IPS-15b (cell line): ENCODE measurements at regions not wholly inside any gene's neighbourhood (a gene's known extent, or its start where the extent isn't known, plus 50 kb on each side); places are given as distances from the start of the nearest gene placed in this dataset.
"Not testable (repeated sequence)": the region's sequence is repeated elsewhere in the genome, so short reads cannot be mapped to it uniquely, and the experiment has no call there.

Source experiments
- H3K27me3 ChIP-seq: one replicate; pipeline ENCODE4 v1.6.1; 2013; ENCODE audit warnings: low read length; ENCODE audit not compliant: control insufficient read depth, insufficient read depth
- H3K36me3 ChIP-seq: one replicate; pipeline ENCODE4 v1.6.1; 2013; ENCODE audit warnings: low read length; ENCODE audit not compliant: control insufficient read depth, insufficient read depth
- H3K4me1 ChIP-seq: one replicate; pipeline ENCODE4 v1.6.1; 2013; ENCODE audit warnings: mild to moderate bottlenecking, low read length; ENCODE audit not compliant: control insufficient read depth, insufficient read depth
- H3K4me3 ChIP-seq: one replicate; pipeline ENCODE4 v1.5.1; 2013; ENCODE audit warnings: low read depth, low read length
- H3K9ac ChIP-seq: one replicate; pipeline ENCODE4 v1.6.1; 2013; ENCODE audit warnings: low read depth, mild to moderate bottlenecking, low read length
- H3K9me3 ChIP-seq: one replicate; pipeline ENCODE4 v1.6.1; 2013; ENCODE audit warnings: mild to moderate bottlenecking, low read length; ENCODE audit not compliant: control insufficient read depth, insufficient read depth

DNA sequence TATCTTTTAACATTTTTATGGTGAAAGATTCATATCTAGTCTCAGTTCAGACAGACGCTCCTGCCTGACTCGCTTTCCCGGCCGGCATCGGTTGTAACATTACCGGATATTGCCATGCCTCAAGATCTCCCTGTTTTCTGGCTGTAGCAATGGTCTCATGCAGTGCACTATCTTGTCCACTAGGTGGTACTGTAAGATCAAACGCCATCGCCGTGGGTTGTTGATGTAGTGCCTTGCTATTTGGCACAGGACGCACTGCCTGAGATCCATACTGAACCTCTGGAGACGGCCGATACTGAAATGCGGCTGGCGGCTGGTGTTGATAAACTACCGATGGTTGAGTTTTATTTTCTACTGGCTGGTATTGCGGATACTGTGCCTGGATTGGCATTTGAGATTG lies 75.9 kb upstream of the ZNF195 start:
- not testable (repeated sequence) for H3K9me3 ChIP-seq, H3K9ac ChIP-seq, H3K27me3 ChIP-seq, H3K4me3 ChIP-seq, H3K4me1 ChIP-seq, H3K36me3 ChIP-seq

DNA sequence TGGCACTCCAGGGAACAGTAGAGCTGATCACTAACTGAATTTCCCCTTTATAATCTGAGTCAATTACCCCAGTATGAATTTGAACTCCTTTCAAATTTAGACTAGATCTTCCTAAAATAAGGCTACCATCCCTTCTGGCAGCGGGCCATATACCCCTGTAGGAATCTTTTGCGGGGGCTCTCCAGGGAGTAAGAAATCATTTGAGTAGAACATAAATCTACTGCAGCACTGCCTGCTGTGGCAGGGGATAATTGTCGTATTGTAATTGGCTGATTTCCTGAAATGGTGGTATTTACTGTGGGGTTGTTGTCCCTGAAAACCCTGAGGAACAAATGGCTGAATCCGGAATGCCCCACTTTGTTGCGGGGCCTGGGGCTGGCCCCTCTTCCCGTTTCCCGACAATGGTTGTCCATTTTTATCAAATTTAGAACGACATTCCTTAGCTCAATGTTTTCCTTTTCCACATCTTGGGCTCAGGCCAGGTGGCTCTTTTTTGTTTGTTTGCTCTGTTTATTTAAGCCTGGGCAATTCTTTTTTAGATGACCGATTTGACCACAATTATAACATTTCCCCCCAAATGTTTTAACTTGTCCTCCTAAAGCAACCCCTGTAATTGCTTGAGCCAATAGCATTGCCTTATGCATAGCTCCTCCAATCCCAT lies 74.8 kb upstream of the ZNF195 start:
- not testable (repeated sequence) for H3K27me3 ChIP-seq, H3K36me3 ChIP-seq, H3K9ac ChIP-seq, H3K4me1 ChIP-seq, H3K4me3 ChIP-seq, H3K9me3 ChIP-seq

DNA sequence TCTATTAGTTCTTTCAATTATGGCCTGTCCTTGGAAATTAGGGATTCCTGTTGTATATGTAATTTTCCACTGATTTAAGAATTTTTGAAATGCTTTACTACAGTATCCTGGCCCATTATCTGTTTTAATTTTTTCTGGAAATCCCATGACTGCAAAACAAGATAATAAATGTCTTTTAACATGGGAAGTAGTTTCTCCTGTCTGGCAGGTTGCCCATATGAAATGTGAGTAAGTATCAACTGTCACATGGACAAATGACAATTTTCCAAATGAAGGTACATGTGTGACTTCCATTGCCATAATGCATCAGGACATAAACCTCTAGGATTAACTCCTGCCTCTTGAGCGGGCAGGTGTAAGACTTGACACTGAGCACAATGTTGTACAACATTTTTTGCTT lies 71.9 kb upstream of the ZNF195 start:
- H3K9me3 ChIP-seq, H3K36me3 ChIP-seq, H3K27me3 ChIP-seq, H3K4me1 ChIP-seq, H3K4me3 ChIP-seq, H3K9ac ChIP-seq: not testable (repeated sequence)

DNA sequence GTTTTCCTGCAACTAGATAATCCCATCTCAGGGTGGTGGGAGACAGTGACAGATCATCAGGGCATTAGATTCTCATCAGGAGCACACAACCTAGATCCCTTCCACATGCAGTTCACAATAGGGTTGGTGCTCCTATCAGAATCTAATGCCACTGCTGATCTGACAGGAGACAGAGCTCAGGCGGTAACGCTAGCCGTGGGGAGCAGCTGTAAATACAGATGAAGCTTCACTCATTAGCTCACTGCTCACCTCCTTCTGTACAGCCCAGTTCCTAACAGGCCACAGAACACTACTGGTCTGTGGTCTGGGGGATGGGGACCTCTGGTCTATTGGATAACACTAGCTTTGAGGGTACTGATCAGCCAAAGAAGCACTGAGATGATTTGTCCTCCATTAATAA lies 66.6 kb upstream of the ZNF195 start:
- H3K4me1 ChIP-seq, H3K27me3 ChIP-seq, H3K9ac ChIP-seq, H3K36me3 ChIP-seq, H3K9me3 ChIP-seq, H3K4me3 ChIP-seq: not testable (repeated sequence)

DNA sequence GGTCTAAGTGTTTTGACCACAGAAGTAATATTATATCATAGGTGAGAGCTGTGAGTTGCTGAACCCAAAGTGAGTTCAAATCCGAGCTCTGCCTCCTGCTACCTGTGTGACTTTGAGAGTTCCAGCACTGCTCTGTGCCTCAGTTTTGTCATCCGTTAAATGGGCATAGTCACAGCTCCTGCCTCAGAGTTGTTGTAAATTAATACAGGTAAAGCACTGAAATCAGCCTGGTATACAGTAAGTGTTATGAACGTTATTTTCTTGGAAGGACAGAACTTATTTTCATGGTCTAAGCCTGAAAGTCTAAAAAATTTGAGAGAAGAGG lies 65.4 kb upstream of the ZNF195 start:
- not testable (repeated sequence) for H3K4me1 ChIP-seq, H3K4me3 ChIP-seq, H3K9me3 ChIP-seq, H3K36me3 ChIP-seq, H3K27me3 ChIP-seq, H3K9ac ChIP-seq

DNA sequence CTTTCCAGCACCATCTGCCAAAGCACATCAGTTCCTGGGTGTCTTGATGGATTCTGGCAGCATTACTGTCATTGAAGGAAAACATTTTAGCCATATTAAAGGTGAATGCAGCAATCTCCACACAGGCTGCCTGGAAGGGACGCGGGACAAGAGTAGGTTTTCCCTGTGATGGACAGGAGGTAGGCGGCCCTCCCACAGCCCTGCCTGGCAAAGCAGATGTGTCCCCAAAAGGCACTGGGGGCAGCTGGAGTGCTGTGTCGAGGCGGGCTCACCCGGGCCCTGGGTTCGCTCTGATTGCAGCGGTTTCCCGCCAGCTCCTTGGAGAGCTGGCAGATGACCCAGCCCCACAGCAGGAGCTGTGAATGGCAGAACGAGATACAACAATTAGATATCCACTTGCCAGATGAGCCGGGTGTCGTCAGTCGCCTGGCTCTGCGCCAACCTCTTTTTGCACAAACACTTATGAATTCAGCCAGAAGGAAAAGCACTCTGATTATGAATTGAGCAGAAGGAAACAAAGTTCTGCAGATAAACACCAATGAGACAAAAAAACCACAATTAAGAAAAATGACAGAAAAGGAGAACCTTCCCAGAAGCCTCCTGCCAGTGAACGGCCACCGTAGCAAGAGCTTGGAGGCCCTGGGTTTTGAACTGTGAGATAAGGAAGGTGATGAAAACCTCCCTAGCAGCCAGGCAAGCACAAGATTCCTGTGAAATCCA lies 64.9 kb upstream of the ZNF195 start:
- H3K27me3 ChIP-seq, H3K36me3 ChIP-seq, H3K4me3 ChIP-seq, H3K9me3 ChIP-seq, H3K4me1 ChIP-seq, H3K9ac ChIP-seq: not testable (repeated sequence)

DNA sequence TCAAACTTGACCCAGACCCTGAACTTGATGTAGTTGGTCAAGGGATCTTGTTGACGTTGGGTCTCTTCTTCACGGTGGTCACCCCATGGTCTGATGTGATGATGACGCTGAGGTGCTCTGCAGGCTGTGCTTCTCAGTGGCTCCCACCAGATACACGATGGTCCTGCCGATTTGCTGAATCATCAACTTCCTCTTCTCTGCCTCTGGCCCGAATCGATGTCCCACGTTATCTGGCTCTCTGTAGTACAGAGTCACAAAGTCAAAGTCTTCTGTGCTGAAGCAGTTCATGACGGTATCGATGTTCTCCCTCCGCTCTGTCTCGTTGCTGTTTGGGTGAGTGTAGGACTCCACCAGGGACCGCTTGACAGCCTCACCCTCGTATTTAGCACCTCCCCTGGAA lies 58.5 kb upstream of the ZNF195 start:
- not testable (repeated sequence) for H3K9ac ChIP-seq, H3K4me3 ChIP-seq, H3K9me3 ChIP-seq, H3K27me3 ChIP-seq, H3K36me3 ChIP-seq, H3K4me1 ChIP-seq

DNA sequence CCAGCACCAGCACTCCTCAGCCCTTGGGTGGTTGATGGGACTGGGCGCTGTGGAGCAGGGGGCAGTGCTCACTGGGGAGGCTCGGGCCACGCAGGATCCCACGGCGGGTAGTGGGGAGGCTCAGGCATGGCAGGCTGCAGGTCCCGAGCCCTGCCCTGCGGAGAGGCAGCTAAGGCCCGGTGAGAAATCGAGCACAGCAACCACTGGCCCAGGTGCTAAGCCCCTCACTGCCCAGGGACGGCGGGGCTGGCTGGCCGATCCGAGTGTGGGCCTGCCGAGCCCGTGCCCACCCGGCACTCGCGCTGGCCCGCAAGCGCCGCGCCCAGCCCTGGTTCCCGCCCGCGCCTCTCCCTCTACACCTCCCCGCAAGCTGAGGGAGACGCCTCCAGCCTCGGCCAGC lies 56.0 kb upstream of the ZNF195 start:
- H3K4me3 ChIP-seq = no peak overlapping the region
- H3K36me3 ChIP-seq = no peaks in the 10 kb centered on the region
- no peaks in the 10 kb centered on the region for H3K9me3 ChIP-seq
- H3K4me1 ChIP-seq = no peaks in the 10 kb centered on the region
- H3K9ac ChIP-seq = no peak overlapping the region
- no peaks in the 10 kb centered on the region for H3K27me3 ChIP-seq

DNA sequence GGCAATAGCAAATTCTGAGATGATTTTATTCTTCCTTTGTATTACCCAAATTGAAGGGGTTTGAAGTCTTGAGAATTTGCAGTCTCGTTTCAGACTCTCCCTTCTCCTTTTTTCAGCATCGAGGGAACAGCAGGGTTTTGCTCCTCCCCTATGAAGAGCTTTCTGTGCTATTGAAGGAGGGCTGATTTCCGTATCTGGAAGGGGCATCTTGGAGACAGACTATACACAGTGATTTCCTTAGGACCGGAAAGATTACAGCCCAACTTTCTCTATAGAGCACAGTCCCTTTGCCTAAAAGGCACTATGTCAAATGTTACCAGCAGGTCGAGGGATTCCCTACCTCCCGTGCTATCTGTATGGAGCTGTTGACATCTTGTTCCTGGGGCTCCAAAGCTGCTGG lies 50.2 kb upstream of the ZNF195 start:
- not testable (repeated sequence) for H3K9ac ChIP-seq, H3K27me3 ChIP-seq, H3K9me3 ChIP-seq, H3K4me3 ChIP-seq, H3K4me1 ChIP-seq, H3K36me3 ChIP-seq
